Skeletal muscle cell (primary cell): ENCODE measurements at regions not wholly inside any gene's neighbourhood (a gene's known extent, or its start where the extent isn't known, plus 50 kb on each side); places are given as distances from the start of the nearest gene placed in this dataset.
"Not testable (repeated sequence)": the region's sequence is repeated elsewhere in the genome, so short reads cannot be mapped to it uniquely, and the experiment has no call there.

Experiments used
- DNase-seq: peaks from one replicate; pipeline ENCODE4 v3.0.0-alpha.2; 2010; ENCODE audit warnings: low read depth
- H3K4me3 ChIP-seq: 2 replicates; pipeline ENCODE4 v1.5.1; 2011; ENCODE audit warnings: low read depth, mild to moderate bottlenecking, control low read depth, low read length, moderate library complexity

DNA sequence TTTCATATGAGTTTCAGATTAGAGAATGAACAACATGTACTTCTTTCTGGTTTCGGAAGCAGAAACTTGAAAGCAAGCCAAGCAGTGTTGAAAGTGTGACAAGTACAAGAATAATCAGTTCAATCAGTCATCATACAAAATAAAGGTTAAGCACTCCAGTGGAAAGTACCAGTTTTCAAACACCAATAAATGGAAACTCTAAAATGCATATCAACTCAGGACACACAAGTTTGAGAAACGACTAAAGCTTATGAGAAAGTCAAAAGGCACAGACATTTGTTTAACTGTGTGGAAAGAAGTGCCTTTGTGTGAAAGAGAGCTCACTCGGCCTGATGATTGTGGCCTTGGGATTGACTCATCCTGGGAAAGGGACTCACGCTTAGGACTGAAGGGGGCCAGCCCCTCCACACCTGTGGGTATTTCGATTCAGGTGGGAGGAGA is 60.6 kb upstream of the AKR1C1 start:
- no peak overlapping the region for H3K4me3 ChIP-seq
- DNase-seq: peak; percentile 41

DNA sequence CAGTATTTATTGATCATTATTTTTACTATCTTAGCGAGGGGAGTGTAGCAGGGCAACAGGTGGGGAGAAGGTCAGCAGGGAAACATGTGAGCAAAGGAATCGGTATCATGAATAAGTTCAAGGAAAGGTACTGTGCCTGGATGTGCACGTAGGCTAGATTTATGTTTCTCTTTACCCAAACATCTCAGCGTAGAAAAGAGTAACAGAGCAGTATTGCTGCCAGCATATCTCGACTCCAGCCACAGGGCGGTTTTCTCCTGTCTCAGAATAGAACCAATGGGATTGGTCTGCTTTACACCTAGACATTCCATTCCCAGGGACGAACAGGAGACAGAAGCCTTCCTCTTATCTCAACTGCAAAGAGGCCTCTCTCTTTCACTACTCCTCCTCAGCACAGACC is 60.1 kb upstream of the AKR1C1 start:
- H3K4me3 ChIP-seq, DNase-seq: not testable (repeated sequence)

DNA sequence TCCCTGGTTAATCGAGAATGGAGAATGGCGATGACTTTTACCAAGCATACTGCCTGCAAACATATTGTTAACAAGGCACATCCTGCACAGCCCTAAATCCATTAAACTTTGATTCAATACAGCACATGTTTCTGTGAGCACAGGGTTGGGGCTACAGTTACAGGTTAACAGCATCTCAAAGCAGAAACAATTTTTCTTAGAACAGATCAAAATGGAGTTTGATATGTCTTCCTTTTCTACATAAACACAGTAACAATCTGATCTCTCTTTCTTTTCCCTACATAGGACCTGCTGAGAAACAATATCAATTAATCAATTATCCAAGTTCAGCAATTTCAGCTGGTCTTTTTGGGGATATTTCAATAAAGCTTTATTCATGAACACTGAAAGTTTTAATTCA is 59.5 kb upstream of the AKR1C1 start:
- H3K4me3 ChIP-seq: not testable (repeated sequence)

DNA sequence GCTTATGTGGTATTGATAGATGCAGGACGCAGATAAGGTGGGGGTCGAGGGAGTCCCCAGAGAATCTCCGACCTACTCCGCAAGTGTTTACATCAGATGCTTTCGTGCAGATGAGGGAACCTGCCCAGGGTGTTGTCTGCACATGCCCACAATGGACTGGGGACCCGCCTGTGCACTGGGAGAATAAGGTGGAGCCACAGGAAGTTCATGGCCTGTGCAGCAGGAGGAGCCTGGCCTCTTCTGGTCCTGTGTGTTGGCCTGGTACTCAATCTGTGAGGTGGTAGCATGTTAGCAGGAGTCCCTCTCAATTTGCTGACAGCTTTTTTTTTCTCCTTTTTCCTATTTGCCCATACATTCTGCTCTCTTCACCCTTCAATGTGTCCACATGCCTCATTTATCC is 54.1 kb upstream of the AKR1C1 start:
- no peak for DNase-seq
- no peak overlapping the region for H3K4me3 ChIP-seq

More for the DNA sequence above, 59.5 kb upstream of the AKR1C1 start:
- not testable (repeated sequence) for DNase-seq
